ENCODE measurements at regions not wholly inside any gene's neighbourhood (a gene's known extent, or its start where the extent isn't known, plus 50 kb on each side); places are given as distances from the start of the nearest gene placed in this dataset.

DNA sequence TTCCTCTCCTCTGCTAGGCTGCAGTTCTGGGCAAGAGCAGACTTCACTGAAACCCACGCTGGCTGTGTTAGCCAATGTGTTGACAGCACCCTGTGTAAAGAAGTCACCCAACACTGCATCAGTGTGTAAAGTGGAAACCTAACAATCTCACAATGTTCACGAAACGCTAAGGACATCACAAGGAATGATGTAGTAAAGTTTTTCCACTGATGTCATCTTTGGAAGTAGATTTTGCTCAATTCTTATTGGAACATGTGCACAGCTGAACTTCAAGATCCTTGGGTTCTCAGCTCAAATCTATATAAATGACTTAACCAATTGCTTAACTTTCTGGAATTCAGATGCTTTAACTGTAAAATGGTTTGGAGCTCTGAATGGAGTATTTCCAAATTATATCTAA lies 1112.5 kb downstream of the TSN start:
- no peak for TF ChIP-seq CTCF (IDR thresholded peaks at IDR 0.05; ENCODE audit: low read depth, low read length)
- DNase-seq (ENCODE audit: extremely low read depth, low read depth) = no peak

GRCh38 chr2:122868646-122869275 lies 1113.3 kb downstream of the TSN start:
- DNase-seq (ENCODE audit: extremely low read depth, low read depth) = no peak
- no peak for TF ChIP-seq CTCF (IDR thresholded peaks at IDR 0.05; ENCODE audit: low read depth, low read length)

DNA sequence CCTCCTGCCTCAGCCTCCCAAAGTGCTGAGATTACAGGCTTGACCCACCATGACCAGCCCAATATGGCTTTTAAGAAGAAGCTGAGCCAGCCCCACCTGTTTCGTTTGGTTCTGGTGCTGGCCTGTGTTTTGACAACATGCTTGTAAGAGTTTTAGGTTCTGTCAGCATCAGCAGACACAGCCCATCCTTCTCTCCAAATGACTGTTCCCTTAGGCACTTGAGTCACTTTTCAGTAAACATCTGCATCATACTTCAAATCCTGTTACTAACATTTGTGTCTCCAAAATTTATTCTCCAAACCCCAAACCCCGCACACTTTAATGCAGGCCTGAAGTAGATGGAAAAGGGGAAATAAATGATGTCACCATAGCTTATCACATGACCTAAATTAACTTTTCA lies 1118.5 kb downstream of the TSN start:
- DNase-seq (ENCODE audit: extremely low read depth, low read depth) = no peak
- no peak for TF ChIP-seq CTCF (IDR thresholded peaks at IDR 0.05; ENCODE audit: low read depth, low read length)

DNA sequence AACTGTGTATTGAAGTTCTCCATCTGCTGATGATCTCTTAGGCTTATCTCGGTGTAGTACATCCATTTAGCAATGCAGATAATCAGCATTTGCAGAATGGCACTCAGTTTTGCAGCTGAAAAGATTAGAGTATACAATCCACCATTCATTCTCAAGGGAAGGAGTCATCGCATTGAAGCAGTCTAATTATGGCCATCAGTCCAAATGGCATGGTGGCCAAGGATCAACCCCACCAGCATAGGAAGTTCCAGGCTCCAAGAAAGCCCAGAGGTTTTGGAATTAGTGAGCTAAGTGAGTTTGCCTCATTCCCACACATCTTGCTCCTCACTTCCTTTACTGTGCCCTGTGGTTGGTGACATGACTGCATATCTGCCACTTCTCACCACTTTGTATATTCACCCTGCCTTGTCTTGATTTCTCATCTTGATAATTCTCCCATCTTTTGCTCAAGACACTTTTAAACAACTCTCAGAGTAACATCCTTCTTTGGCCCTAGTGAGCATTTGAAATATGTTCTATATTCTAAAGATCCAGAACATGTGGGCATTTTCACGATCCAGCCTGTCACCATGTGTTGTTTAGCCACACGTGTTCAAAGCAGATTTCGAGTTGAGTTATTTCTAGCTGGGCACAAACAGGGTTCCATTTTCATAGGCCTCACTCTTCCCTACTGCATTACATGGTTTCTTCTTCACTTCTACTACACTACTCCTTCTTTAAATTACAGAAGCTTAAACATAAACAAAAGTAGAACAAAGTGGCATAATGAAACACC lies 1119.8 kb downstream of the TSN start:
- DNase-seq (ENCODE audit: extremely low read depth, low read depth) = no peak
- TF ChIP-seq CTCF (IDR thresholded peaks at IDR 0.05; ENCODE audit: low read depth, low read length) = no peak

GRCh38 chr2:122883849-122884248 lies 1128.4 kb downstream of the TSN start:
- no peak for TF ChIP-seq CTCF (IDR thresholded peaks at IDR 0.05; ENCODE audit: low read depth, low read length)
- DNase-seq (ENCODE audit: extremely low read depth, low read depth) = no peak

DNA sequence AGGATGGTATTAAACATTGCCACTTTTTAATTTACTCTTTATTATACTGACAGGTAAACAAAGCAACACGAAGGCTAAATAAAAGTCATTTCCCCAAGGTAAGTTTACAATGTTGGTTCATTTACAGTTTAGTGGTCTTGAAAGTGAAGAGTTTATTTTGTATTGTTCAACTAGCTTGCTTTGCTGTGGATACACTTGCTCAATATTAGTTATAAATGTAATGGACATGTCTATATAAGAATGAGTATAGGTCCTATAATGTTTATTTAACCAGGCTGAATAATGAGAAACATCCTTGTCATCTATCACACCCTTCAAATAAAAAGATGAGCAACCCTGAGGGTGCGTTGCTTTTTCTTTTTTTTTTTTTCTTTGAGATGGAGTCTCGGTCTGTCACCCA lies 1129.4 kb downstream of the TSN start:
- no peak for TF ChIP-seq CTCF (IDR thresholded peaks at IDR 0.05; ENCODE audit: low read depth, low read length)

DNA sequence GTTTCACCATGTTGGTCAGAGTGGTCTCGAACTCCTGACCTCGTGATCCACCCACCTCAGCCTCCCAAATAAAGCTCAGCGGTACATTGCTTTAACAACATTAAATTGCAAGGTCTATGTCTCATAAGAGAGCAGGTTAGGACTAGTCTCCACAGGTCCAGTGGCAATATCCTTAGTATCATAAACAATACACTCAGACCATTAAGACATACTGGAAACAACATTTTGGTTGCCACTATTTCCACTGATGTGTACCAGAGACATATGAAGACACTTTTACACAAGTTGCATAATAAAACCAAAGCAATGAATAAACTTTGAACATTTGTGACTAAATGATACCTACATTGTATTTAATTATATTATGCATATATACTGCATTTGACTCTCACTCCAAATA lies 1130.0 kb downstream of the TSN start:
- TF ChIP-seq CTCF (IDR thresholded peaks at IDR 0.05; ENCODE audit: low read depth, low read length) = no peak

More for the DNA sequence above, 1129.4 kb downstream of the TSN start:
- no peak for DNase-seq (ENCODE audit: extremely low read depth, low read depth)

More for the DNA sequence above, 1130.0 kb downstream of the TSN start:
- DNase-seq (ENCODE audit: extremely low read depth, low read depth) = no peak
